ENCODE measurements at regions not wholly inside any gene's neighbourhood (a gene's known extent, or its start where the extent isn't known, plus 50 kb on each side); places are given as distances from the start of the nearest gene placed in this dataset.

DNA sequence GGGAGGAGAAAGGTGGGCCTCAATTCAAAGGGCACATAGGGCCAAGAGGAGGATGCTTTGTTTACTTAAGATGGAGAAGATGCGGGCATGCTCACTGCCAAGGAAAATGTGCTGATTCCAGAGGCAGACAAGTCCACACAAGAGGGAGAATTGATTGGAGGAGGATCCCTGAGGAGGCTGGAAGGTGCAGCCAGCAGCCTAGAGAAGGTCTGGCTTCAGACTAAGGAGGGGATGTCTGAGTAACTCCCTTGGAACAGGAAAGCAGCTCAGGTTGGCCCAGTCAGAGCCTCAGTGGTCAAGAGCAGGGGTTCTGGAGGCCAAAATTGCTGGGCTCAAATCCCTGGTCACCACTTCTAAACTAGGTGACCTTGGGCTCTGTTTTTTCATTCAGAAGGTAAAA lies 265.5 kb upstream of the NCKAP5 start:
- TF ChIP-seq, protein P1, sequence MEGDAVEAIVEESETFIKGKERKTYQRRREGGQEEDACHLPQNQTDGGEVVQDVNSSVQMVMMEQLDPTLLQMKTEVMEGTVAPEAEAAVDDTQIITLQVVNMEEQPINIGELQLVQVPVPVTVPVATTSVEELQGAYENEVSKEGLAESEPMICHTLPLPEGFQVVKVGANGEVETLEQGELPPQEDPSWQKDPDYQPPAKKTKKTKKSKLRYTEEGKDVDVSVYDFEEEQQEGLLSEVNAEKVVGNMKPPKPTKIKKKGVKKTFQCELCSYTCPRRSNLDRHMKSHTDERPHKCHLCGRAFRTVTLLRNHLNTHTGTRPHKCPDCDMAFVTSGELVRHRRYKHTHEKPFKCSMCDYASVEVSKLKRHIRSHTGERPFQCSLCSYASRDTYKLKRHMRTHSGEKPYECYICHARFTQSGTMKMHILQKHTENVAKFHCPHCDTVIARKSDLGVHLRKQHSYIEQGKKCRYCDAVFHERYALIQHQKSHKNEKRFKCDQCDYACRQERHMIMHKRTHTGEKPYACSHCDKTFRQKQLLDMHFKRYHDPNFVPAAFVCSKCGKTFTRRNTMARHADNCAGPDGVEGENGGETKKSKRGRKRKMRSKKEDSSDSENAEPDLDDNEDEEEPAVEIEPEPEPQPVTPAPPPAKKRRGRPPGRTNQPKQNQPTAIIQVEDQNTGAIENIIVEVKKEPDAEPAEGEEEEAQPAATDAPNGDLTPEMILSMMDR (IDR thresholded peaks at IDR 0.05; ENCODE audit: insufficient read depth, low read length, missing control alignments), result no peak
- no peak for DNase-seq (ENCODE audit: low read depth, low spot score)
- CTCF ChIA-PET, result interaction anchor here (1.2 to 2.0 kb wide), 2 partner anchors 10 to 12 kb away, joined by 3 to 8 read pairs; no protein-coding TSS in a partner anchor
- H3K4me3 ChIP-seq (ENCODE audit: low read depth, low read length), result no peak overlapping the region
- POLR2A ChIA-PET, result no interaction called here

DNA sequence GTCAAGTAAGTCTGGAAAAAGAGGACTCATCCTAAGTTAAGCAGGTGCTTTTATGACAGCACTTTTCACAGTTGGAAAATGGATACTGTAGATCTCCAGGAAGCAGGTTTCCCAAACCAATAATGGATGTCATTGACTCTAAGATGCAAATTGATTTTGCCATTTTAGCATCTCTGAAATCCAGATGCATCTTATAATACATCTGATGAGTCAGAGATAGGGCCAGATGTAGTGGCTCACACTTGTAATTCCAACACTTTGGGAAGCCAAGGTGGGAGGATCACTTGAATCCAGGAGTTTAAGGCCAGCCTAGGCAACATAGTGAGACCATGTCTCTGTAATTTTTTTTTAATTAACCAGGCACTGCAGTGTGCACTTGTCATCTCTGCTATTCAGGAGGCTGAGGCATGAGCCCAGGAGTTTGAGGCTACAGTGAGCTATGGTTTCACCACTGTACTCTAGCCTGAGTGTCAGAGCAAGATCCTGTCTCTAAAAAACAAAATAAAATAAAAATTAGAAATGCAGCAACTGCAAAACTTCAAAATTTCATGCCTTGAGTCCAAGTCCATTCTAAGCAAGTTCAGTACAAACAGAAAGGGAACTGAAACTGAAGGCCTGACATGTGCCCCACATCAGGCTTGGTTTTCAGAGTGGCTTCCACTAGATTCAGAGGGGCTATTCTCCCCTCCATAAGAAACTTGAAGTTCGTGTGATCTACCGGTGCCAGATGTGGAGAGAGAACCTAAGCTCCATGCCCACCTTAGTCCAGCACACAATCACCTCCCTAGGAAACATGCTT lies 267.8 kb upstream of the NCKAP5 start:
- no peak overlapping the region for H3K4me3 ChIP-seq (ENCODE audit: low read depth, low read length)
- DNase-seq (ENCODE audit: low read depth, low spot score), result no peak
- CTCF ChIA-PET, result interaction anchor here (0.9 to 2.3 kb wide), 3 partner anchors 10 to 274 kb away, joined by 3 to 10 read pairs (median 3); no protein-coding TSS in a partner anchor
- POLR2A ChIA-PET, result interaction anchor here (0.5 kb wide), 1 partner anchor 202 kb away, joined by 3 read pairs; no protein-coding TSS in a partner anchor
- TF ChIP-seq, protein P1 (IDR thresholded peaks at IDR 0.05; ENCODE audit: insufficient read depth, low read length, missing control alignments), result no peak

DNA sequence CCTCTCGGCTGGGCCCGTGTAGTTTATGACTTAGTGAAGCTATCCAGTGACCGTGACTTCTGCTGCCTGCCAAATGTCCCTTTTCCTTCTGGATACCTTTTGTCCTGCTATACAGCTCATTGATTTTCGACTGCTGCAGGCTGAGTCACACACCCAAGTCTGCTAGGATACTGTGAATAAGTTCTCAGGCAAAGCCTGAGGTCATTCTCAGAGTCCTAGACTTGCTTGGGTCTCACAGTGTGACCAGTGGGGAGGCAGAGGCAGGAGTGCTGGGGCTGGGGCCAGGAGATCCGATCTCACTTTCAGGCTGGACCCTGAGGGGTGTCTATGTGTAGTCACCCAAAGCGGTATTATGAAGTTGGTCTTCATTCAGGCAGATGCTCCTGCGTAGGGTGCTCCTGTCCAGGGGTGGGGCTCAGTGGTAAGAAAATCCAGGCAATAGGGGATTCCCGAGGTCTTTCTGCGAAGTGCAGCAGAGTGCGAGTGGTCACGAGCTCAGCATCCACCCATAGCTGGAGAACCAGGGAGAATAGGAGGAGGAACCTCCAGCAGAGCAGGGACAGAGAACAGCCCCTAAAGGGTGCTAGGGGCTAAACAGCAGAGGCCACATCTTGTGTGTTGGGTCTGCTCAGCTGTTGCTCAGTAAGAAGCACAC lies 268.6 kb upstream of the NCKAP5 start:
- POLR2A ChIA-PET, result interaction anchor here (0.5 kb wide), 1 partner anchor 203 kb away, joined by 3 read pairs; no protein-coding TSS in a partner anchor
- CTCF ChIA-PET, result interaction anchor here (0.9 to 2.3 kb wide), 4 partner anchors 8 to 423 kb away, joined by 3 to 10 read pairs (median 4); no protein-coding TSS in a partner anchor
- TF ChIP-seq, protein P1 (IDR thresholded peaks at IDR 0.05; ENCODE audit: insufficient read depth, low read length, missing control alignments), result no peak
- H3K4me3 ChIP-seq (ENCODE audit: low read depth, low read length), result no peak overlapping the region
- DNase-seq (ENCODE audit: low read depth, low spot score), result no peak

DNA sequence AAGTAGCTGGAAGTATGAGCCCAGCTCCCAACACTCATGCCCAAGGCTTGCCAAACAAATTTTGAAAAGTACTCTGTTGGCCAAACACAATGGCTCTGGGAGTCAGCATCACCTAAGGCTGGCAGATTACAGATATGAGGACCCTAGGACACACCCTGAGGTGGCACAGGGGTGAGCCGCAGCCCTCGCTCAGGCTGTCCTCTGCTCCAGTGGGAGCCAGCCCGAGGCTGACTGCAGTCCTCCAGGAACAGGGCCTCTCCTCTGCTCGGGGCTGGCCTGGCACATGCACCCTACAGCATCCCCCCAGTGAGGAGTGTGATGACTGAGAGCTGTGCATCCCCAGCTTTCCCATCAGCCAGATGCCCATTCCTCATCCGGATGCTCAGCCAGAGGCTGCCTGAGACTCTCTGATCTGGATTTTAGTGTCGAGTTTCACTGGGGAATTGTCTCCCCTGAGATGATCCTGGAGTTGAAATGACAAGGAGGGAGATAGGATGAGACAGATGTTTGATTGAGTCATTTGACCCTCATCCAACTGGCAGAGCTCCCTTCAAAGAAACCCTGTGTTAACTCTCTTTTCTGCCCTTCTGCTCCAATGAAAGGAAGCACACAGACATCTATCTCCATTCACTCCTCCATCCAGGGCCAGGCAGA lies 269.3 kb upstream of the NCKAP5 start:
- TF ChIP-seq, protein P1 (IDR thresholded peaks at IDR 0.05; ENCODE audit: insufficient read depth, low read length, missing control alignments), result no peak
- CTCF ChIA-PET, result interaction anchor here (0.9 to 2.3 kb wide), 3 partner anchors 8 to 424 kb away, joined by 3 to 10 read pairs (median 4); no protein-coding TSS in a partner anchor
- POLR2A ChIA-PET, result no interaction called here
- DNase-seq (ENCODE audit: low read depth, low spot score), result no peak
- no peak overlapping the region for H3K4me3 ChIP-seq (ENCODE audit: low read depth, low read length)

DNA sequence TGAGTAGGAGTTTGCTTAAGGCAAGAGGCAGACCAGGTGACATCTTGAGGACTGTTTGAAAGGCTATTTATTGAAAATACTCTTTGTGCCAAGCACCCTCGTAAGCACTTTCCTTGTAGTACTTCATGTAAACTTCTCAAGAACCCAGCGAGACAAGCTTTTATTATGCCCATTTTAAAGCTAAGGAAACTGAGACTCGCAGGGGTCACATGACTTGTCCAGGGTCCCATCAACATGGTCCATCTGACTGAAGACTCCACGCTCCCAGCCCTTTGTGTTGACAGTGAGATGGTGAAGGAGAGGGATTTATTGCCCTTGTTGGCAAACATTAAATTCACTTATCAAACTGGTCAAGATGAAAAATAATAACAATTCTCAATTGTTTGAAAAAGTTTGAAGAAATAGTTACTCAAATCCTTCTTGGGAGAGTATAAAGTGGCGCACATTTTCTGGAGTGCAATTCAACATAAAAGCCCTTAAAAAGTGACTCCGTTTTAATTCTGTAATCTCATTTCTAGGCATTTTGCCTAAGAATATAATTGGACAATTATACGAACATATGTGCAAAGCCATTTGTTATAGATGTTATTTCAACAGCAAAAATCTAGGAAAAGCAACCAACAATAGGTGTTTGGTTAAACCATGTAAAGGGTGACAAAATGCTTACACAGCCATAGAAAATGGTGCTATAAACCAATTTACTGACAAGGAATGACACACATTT lies 270.5 kb upstream of the NCKAP5 start:
- DNase-seq (ENCODE audit: low read depth, low spot score), result no peak
- CTCF ChIA-PET, result no interaction called here
- POLR2A ChIA-PET, result no interaction called here
- H3K4me3 ChIP-seq (ENCODE audit: low read depth, low read length), result no peak overlapping the region
- TF ChIP-seq, protein P1 (IDR thresholded peaks at IDR 0.05; ENCODE audit: insufficient read depth, low read length, missing control alignments), result no peak

Measured in AG04449 (cell line).